GM12878 (cell line): ENCODE measurements at regions not wholly inside any gene's neighbourhood (a gene's known extent, or its start where the extent isn't known, plus 50 kb on each side); places are given as distances from the start of the nearest gene placed in this dataset.

ENCODE experiments used
- ATAC-seq: fragments of 200-7000 bp; cut with Tn5 transposase; 3 replicates; pipeline ENCODE4 v1.9.1; 2020; ENCODE audit warnings: mild to moderate bottlenecking, moderate library complexity
- BruUV-seq: library from RNA; stranded (reverse); fragments of 400-500 nt; replicated peaks from 2 replicates; lab custom pipeline; 2021; lab: Mats Ljungman, UMichigan
- CTCF ChIA-PET: fragments of 300-600 bp; sonication (Branson Sonifier 250); formaldehyde crosslinking; extraction: SDS; loops from one replicate; lab custom pipeline; 2021; ENCODE audit warnings: inconsistent platforms; lab: Yijun Ruan, JAX
- POLR2A ChIA-PET: fragments of 350-600 bp; formaldehyde crosslinking; extraction: SDS; loops from one replicate; lab custom pipeline; 2021; ENCODE audit warnings: inconsistent platforms; lab: Charles Lee
- RAD21 ChIA-PET: fragments of 300-600 bp; sonication (Branson Sonifier 250); formaldehyde crosslinking; loops from one replicate; lab custom pipeline; 2023; ENCODE audit warnings: antibody characterized with exemption; ENCODE audit not compliant: unreplicated experiment; lab: Charles Lee
- SMC1A ChIA-PET: fragments of 300-600 bp; sonication (Branson Sonifier 250); formaldehyde crosslinking; loops from one replicate; lab custom pipeline; 2023; ENCODE audit not compliant: unreplicated experiment, uncharacterized antibody; lab: Charles Lee
- DNase-seq: peaks from one replicate; pipeline ENCODE4 v3.0.0-alpha.2; 2011; ENCODE audit warnings: low read depth, low spot score
- FAIRE-seq: peaks from 3 replicates; lab custom pipeline; 2011; peaks lifted over from hg19 to GRCh38; lab: Jason Lieb, UNC
- H2AFZ ChIP-seq: 2 replicates; pipeline ENCODE4 v1.6.0; 2011; ENCODE audit warnings: low read depth, low read length, control low read depth; ENCODE audit not compliant: control insufficient read depth
- H3K27ac ChIP-seq: 2 replicates; pipeline ENCODE4 v1.5.1; 2011; ENCODE audit warnings: control low read depth; ENCODE audit not compliant: control insufficient read depth, insufficient read depth
- H3K27me3 ChIP-seq, 2 experiments: replicated peaks in 1 of 2; 2 replicates each; pipeline versions ENCODE4 v1.6.0 to v1.6.1; 2011; ENCODE audit warnings: low read length in 1 of 2; ENCODE audit not compliant: control insufficient read depth in 2 of 2, insufficient read depth in 2 of 2
- H3K36me3 ChIP-seq, 2 experiments: 2 replicates each; pipeline ENCODE4 v1.5.1; 2011; ENCODE audit warnings: low read length in 1 of 2; ENCODE audit not compliant: control insufficient read depth in 2 of 2, insufficient read depth in 2 of 2
- H3K4me1 ChIP-seq: 2 replicates; pipeline ENCODE4 v1.6.1; 2011; ENCODE audit warnings: mild to moderate bottlenecking, low read length, moderate library complexity, mixed read lengths; ENCODE audit not compliant: control insufficient read depth, insufficient read depth
- H3K4me2 ChIP-seq: 2 replicates; pipeline ENCODE4 v1.6.0; 2011; ENCODE audit warnings: control low read depth; ENCODE audit not compliant: control insufficient read depth, insufficient read depth
- H3K4me3 ChIP-seq: fragments of 200-600 bp; sonication (generic); 2 replicates; pipeline ENCODE4 v1.5.1; 2016
- H3K79me2 ChIP-seq: 2 replicates; pipeline ENCODE4 v1.6.0; 2011; ENCODE audit warnings: low read length; ENCODE audit not compliant: control insufficient read depth, insufficient read depth
- H3K9ac ChIP-seq: 2 replicates; pipeline ENCODE4 v1.8.0; 2011; ENCODE audit warnings: low read length, control low read depth, mixed read lengths; ENCODE audit not compliant: control insufficient read depth, insufficient read depth
- H3K9me3 ChIP-seq: replicated peaks from 3 replicates; pipeline ENCODE4 v1.5.1; 2011; ENCODE audit warnings: mild to moderate bottlenecking, low read length; ENCODE audit not compliant: control insufficient read depth, insufficient read depth
- H4K20me1 ChIP-seq: 2 replicates; pipeline ENCODE4 v1.6.0; 2011; ENCODE audit not compliant: control insufficient read depth, insufficient read depth
- CBX5 ChIP-seq: sonication (generic); IDR thresholded peaks from 2 replicates; pipeline ENCODE4 v1.6.1; 2016; ENCODE audit warnings: low read depth, moderate library complexity, mild to moderate bottlenecking, inconsistent platforms
- CEBPB ChIP-seq, 2 experiments: fragments of 150-350 bp in 1 of 2; IDR thresholded peaks; 2 replicates each; pipeline ENCODE4 v1.6.1; 2012 to 2014; ENCODE audit warnings: low read depth in 2 of 2, low read length in 2 of 2, borderline replicate concordance in 1 of 2, inconsistent platforms in 1 of 2
- MEF2B ChIP-seq: fragments of 450-650 bp; IDR thresholded peaks from 2 replicates; pipeline ENCODE4 v1.6.1; 2018; ENCODE audit warnings: mild to moderate bottlenecking, moderate library complexity; ENCODE audit not compliant: partially characterized antibody, poor library complexity, severe bottlenecking
- MYC ChIP-seq: IDR thresholded peaks from 2 replicates; pipeline ENCODE4 v1.6.1; 2011; ENCODE audit warnings: mild to moderate bottlenecking, low read length, moderate library complexity, inconsistent platforms; ENCODE audit not compliant: insufficient read depth, insufficient replicate concordance, insufficient read length, severe bottlenecking
- NBN ChIP-seq: fragments of 450-650 bp; IDR thresholded peaks from 2 replicates; pipeline ENCODE4 v1.6.1; 2016
- NFIC ChIP-seq: IDR thresholded peaks from 2 replicates; pipeline ENCODE4 v1.6.1; 2012; ENCODE audit warnings: low read depth, mild to moderate bottlenecking, inconsistent platforms, low read length, moderate library complexity
- POLR2AphosphoS5 ChIP-seq: IDR thresholded peaks from 2 replicates; pipeline ENCODE4 v1.6.1; 2011; ENCODE audit warnings: mild to moderate bottlenecking, low read length, inconsistent platforms
- RB1 ChIP-seq: fragments of 450-650 bp; formaldehyde crosslinking; IDR thresholded peaks from 2 replicates; pipeline ENCODE4 v1.6.1; 2017; ENCODE audit warnings: mild to moderate bottlenecking, borderline replicate concordance
- RBBP5 ChIP-seq: fragments of 200-600 bp; sonication (generic); conservative IDR thresholded peaks from 2 replicates; pipeline ENCODE4 v1.6.1; 2016
- RUNX3 ChIP-seq: IDR thresholded peaks from 2 replicates; pipeline ENCODE4 v1.6.1; 2012; ENCODE audit warnings: low read length, inconsistent platforms
- SIX5 ChIP-seq: IDR thresholded peaks from 2 replicates; pipeline ENCODE4 v1.6.1; 2011; ENCODE audit warnings: mild to moderate bottlenecking, low read depth, low read length, moderate library complexity; ENCODE audit not compliant: severe bottlenecking
- SREBF1 ChIP-seq: IDR thresholded peaks from 2 replicates; pipeline ENCODE4 v1.6.1; 2012; ENCODE audit warnings: mild to moderate bottlenecking, low read length
- STAT1 ChIP-seq: fragments of 450-650 bp; conservative IDR thresholded peaks from 2 replicates; pipeline ENCODE4 v1.6.1; 2014; ENCODE audit warnings: antibody characterized with exemption, mild to moderate bottlenecking
- TARDBP ChIP-seq: IDR thresholded peaks from 2 replicates; pipeline ENCODE4 v1.6.1; 2016; ENCODE audit warnings: borderline replicate concordance
- ZNF207 ChIP-seq: fragments of 450-650 bp; IDR thresholded peaks from 2 replicates; pipeline ENCODE4 v1.6.1; 2014; ENCODE audit warnings: antibody characterized with exemption, mild to moderate bottlenecking, borderline replicate concordance
- ZNF274 ChIP-seq: IDR thresholded peaks from one replicate; pipeline ENCODE4 v1.8.0; 2011; ENCODE audit not compliant: insufficient read length, insufficient read depth
- in situ Hi-C: fragments of 300-500 bp; cut with MboI; formaldehyde crosslinking; loops from 9 replicates; pipeline ENCODE4 v1.14.3; 2018; ENCODE audit warnings: mixed read lengths
- intact Hi-C: fragments of 100-400 bp; cut with micrococcal nuclease; formaldehyde crosslinking; loops from one replicate; pipeline ENCODE4 v1.14.2; 2022; ENCODE audit not compliant: unreplicated experiment
- TF ChIP-seq, protein P1 (sequence below): IDR thresholded peaks from 2 replicates; pipeline ENCODE4 v1.6.1; 2012; ENCODE audit warnings: low read depth, low read length, improper control_type of control experiment
- TF ChIP-seq, protein P2 (sequence below): fragments of 450-650 bp; IDR thresholded peaks from 2 replicates; pipeline ENCODE4 v1.6.1; 2017; ENCODE audit warnings: antibody characterized with exemption, mild to moderate bottlenecking, moderate library complexity

DNA sequence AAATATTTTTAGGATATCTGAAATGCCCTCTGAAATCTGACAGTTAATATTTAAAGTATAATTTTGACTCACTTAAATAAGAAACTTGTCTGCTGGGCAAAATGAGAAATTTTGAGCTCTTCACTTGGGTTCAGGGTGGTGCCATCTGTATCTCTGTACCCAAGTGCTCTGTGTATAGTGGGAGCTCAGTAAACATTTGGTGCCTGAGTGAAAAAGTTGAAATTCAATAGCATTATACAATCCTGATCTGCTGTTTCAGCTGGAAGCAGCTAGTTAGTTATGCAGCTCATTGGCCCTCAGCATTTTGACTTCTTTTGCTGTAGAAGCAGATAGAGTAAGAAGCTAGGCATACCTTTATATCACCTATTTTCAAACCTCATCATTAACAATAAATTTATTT is 73.3 kb downstream of the RPE65 start:
- H3K36me3 ChIP-seq: no peaks in the 10 kb centered on the region
- intact Hi-C loops (no loop called here), in situ Hi-C loops (no loop called here)
- H3K79me2 ChIP-seq: no peaks in the 10 kb centered on the region
- CTCF ChIA-PET: no interaction called here
- no peak overlapping the region for H3K4me3 ChIP-seq
- no peaks in the 10 kb centered on the region for H3K4me1 ChIP-seq
- no peak overlapping the region for H3K9ac ChIP-seq
- RAD21 ChIA-PET: no interaction called here
- H2AFZ ChIP-seq: no peak overlapping the region
- ATAC-seq (no peak), DNase-seq (no peak), FAIRE-seq (no peak)
- H3K4me2 ChIP-seq: no peak overlapping the region
- POLR2A ChIA-PET: no interaction called here
- SMC1A ChIA-PET: interaction anchor here (0.6 kb wide), 1 partner anchor 1682 kb away, joined by 3 read pairs; no protein-coding TSS in a partner anchor
- no peak for TF ChIP-seq ZNF274
- no peak for TF ChIP-seq STAT1
- TF ChIP-seq SIX5: no peak
- TF ChIP-seq, protein P1, sequence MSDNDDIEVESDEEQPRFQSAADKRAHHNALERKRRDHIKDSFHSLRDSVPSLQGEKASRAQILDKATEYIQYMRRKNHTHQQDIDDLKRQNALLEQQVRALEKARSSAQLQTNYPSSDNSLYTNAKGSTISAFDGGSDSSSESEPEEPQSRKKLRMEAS: no peak
- TF ChIP-seq MYC: no peak
- TF ChIP-seq RBBP5: no peak
- TF ChIP-seq NFIC: no peak
- TF ChIP-seq RUNX3: no peak
- no peak for TF ChIP-seq NBN
- TF ChIP-seq, protein P2, sequence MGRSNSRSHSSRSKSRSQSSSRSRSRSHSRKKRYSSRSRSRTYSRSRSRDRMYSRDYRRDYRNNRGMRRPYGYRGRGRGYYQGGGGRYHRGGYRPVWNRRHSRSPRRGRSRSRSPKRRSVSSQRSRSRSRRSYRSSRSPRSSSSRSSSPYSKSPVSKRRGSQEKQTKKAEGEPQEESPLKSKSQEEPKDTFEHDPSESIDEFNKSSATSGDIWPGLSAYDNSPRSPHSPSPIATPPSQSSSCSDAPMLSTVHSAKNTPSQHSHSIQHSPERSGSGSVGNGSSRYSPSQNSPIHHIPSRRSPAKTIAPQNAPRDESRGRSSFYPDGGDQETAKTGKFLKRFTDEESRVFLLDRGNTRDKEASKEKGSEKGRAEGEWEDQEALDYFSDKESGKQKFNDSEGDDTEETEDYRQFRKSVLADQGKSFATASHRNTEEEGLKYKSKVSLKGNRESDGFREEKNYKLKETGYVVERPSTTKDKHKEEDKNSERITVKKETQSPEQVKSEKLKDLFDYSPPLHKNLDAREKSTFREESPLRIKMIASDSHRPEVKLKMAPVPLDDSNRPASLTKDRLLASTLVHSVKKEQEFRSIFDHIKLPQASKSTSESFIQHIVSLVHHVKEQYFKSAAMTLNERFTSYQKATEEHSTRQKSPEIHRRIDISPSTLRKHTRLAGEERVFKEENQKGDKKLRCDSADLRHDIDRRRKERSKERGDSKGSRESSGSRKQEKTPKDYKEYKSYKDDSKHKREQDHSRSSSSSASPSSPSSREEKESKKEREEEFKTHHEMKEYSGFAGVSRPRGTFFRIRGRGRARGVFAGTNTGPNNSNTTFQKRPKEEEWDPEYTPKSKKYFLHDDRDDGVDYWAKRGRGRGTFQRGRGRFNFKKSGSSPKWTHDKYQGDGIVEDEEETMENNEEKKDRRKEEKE: no peak
- no peak for TF ChIP-seq CEBPB (IDR thresholded peaks at IDR 0.05; ENCODE audit: borderline replicate concordance in 1 of 2, low read depth in 2 of 2, low read length in 2 of 2)
- no peak for TF ChIP-seq ZNF207
- no peak for TF ChIP-seq TARDBP
- no peak for TF ChIP-seq RB1
- TF ChIP-seq MEF2B: no peak
- TF ChIP-seq SREBF1: no peak
- TF ChIP-seq CBX5: no peak
- TF ChIP-seq POLR2AphosphoS5: no peak
- BruUV-seq: no TSS peak
- H3K9me3 ChIP-seq: no peaks in the 10 kb centered on the region
- no peaks in the 10 kb centered on the region for H4K20me1 ChIP-seq
- no peaks in the 10 kb centered on the region for H3K27me3 ChIP-seq
- no peak overlapping the region for H3K27ac ChIP-seq
